SK-N-SH treated with all-trans-retinoic acid at 6 μM for 48 hours (cell line): ENCODE measurements at regions not wholly inside any gene's neighbourhood (a gene's known extent, or its start where the extent isn't known, plus 50 kb on each side); places are given as distances from the start of the nearest gene placed in this dataset.

ENCODE experiments used
- ESRRG ChIP-seq: fragments of 250-450 bp; sonication (Bioruptor Pico); IDR thresholded peaks from 2 replicates; pipeline ENCODE4 v1.6.1; 2021; ENCODE audit warnings: mild to moderate bottlenecking
- TF ChIP-seq, protein P1 (sequence below): fragments of 250-450 bp; sonication (Bioruptor Pico); IDR thresholded peaks from 2 replicates; pipeline ENCODE4 v1.8.0; 2021; ENCODE audit warnings: low read depth, mild to moderate bottlenecking, moderate library complexity, borderline replicate concordance

- TF ChIP-seq, protein P1, sequence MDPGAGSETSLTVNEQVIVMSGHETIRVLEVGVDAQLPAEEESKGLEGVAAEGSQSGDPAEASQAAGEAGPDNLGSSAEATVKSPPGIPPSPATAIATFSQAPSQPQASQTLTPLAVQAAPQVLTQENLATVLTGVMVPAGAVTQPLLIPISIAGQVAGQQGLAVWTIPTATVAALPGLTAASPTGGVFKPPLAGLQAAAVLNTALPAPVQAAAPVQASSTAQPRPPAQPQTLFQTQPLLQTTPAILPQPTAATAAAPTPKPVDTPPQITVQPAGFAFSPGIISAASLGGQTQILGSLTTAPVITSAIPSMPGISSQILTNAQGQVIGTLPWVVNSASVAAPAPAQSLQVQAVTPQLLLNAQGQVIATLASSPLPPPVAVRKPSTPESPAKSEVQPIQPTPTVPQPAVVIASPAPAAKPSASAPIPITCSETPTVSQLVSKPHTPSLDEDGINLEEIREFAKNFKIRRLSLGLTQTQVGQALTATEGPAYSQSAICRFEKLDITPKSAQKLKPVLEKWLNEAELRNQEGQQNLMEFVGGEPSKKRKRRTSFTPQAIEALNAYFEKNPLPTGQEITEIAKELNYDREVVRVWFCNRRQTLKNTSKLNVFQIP: no peak
- TF ChIP-seq ESRRG (CRISPR knock-in tag): no peak
- TF ChIP-seq, all 23 proteins: peak for 0
Observed at GRCh38 chr7:149552799-149553198, 55.2 kb upstream of the ZNF746 start (continued).
